SK-N-SH (cell line): ENCODE measurements at regions not wholly inside any gene's neighbourhood (a gene's known extent, or its start where the extent isn't known, plus 50 kb on each side); places are given as distances from the start of the nearest gene placed in this dataset.

Experiments
- CTCF ChIP-seq: fragments of 200-600 bp; sonication (generic); IDR thresholded peaks from 2 replicates; pipeline ENCODE4 v1.6.1; 2017; ENCODE audit warnings: antibody characterized with exemption, mild to moderate bottlenecking, moderate library complexity
- EP300 ChIP-seq, 2 experiments: IDR thresholded peaks; 2 replicates each; pipeline versions ENCODE4 v1.4.0 to v1.6.1; 2012; ENCODE audit warnings: borderline replicate concordance in 1 of 2, low read depth in 1 of 2, low read length in 1 of 2
- GATA2 ChIP-seq: sonication (generic); formaldehyde crosslinking; IDR thresholded peaks from 2 replicates; pipeline ENCODE4 v1.5.0; 2020; ENCODE audit warnings: mild to moderate bottlenecking, missing genetic modification reagents
- MAX ChIP-seq: IDR thresholded peaks from 2 replicates; pipeline ENCODE4 v1.4.0; 2012; ENCODE audit warnings: low read depth
- RXRA ChIP-seq: IDR thresholded peaks from 2 replicates; pipeline ENCODE4 v1.4.0; 2012; ENCODE audit warnings: low read depth, mild to moderate bottlenecking, borderline replicate concordance
- TAF1 ChIP-seq: IDR thresholded peaks from 2 replicates; pipeline ENCODE4 v1.6.1; 2012; ENCODE audit warnings: low read depth, mild to moderate bottlenecking, low read length, moderate library complexity, borderline replicate concordance
- TEAD4 ChIP-seq: IDR thresholded peaks from 2 replicates; pipeline ENCODE4 v1.4.0; 2012; ENCODE audit warnings: mild to moderate bottlenecking, borderline replicate concordance; ENCODE audit not compliant: insufficient read depth

GRCh38 chr4:106583108-106583507 is 214.5 kb upstream of the GIMD1 start:
- no peak for TF ChIP-seq TAF1
- no peak for TF ChIP-seq CTCF
- TF ChIP-seq EP300 (IDR thresholded peaks at IDR 0.05; ENCODE audit: borderline replicate concordance in 1 of 2, low read depth in 1 of 2, low read length in 1 of 2): no peak
- TF ChIP-seq GATA2 (CRISPR knock-in tag): no peak
- no peak for TF ChIP-seq RXRA
- no peak for TF ChIP-seq MAX
- no peak for TF ChIP-seq TEAD4
